ENCODE measurements at regions not wholly inside any gene's neighbourhood (a gene's known extent, or its start where the extent isn't known, plus 50 kb on each side); places are given as distances from the start of the nearest gene placed in this dataset.

DNA sequence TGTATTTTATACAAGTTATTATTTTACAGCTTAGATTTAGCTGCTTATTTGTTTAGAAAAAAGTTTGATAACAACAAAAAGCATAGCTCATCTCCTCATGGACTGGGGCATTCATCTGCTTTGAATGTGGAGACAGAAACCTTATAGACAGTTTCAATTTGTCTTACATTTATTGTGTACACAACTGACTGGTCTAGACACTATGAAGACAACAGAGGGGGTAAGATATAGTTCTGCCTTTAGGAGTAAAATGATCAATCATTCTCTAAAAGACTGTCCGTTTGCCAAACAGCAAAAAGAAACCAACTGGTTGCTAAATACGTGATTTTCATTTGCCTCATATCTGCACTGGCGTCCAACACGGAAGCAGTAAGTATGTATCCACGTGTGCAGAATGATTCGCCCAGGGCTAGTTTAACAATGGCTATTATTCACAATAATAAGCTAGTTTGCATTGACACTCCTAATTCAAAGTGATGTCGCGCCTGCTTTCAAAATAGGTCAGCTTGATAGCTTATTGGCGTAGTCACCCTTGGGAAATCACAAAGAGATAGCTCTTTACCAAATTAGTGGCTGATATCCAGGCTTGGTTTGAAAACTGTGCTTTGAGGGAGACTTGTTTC, 153.6 kb downstream of the BMP2 start:
- no peak overlapping the region for H3K9ac ChIP-seq (ENCODE audit: insufficient read depth in 1 of 2, low read length in 2 of 2)
- peaks cover 0 to 16% (median 1%) of the 10 kb centered on the region in 5 donors for H3K4me1 ChIP-seq (ENCODE audit: control insufficient read depth in 5 of 5, insufficient read depth in 5 of 5, low read length in 5 of 5)
- H3K27me3 ChIP-seq (ENCODE audit: control insufficient read depth in 3 of 3, insufficient read depth in 3 of 3, low read length in 2 of 3) = no peaks in the 10 kb centered on the region
- H3K4me3 ChIP-seq = no peak overlapping the region
- H3K27ac ChIP-seq (ENCODE audit: low read depth in 1 of 2, low read length in 1 of 2) = no peak overlapping the region
- 79 to 87% methylated on average over 9 of the region's 9 CpGs for WGBS, 2 donors
- DNase-seq (peak in 2 of 3 donors; percentile 40 to 44), ATAC-seq (ENCODE audit: insufficient read depth, low FRiP score) (no peak)
- H3K9me3 ChIP-seq (ENCODE audit: control insufficient read depth in 4 of 4, insufficient read depth in 3 of 4, low read length in 3 of 4) = no peaks in the 10 kb centered on the region
- H3K36me3 ChIP-seq (ENCODE audit: control insufficient read depth in 4 of 4, insufficient read depth in 4 of 4, low read length in 4 of 4) = no peaks in the 10 kb centered on the region
- TF ChIP-seq, protein P1, sequence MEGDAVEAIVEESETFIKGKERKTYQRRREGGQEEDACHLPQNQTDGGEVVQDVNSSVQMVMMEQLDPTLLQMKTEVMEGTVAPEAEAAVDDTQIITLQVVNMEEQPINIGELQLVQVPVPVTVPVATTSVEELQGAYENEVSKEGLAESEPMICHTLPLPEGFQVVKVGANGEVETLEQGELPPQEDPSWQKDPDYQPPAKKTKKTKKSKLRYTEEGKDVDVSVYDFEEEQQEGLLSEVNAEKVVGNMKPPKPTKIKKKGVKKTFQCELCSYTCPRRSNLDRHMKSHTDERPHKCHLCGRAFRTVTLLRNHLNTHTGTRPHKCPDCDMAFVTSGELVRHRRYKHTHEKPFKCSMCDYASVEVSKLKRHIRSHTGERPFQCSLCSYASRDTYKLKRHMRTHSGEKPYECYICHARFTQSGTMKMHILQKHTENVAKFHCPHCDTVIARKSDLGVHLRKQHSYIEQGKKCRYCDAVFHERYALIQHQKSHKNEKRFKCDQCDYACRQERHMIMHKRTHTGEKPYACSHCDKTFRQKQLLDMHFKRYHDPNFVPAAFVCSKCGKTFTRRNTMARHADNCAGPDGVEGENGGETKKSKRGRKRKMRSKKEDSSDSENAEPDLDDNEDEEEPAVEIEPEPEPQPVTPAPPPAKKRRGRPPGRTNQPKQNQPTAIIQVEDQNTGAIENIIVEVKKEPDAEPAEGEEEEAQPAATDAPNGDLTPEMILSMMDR (IDR thresholded peaks at IDR 0.05; ENCODE audit: control extremely low read depth, extremely low read depth) = no peak

DNA sequence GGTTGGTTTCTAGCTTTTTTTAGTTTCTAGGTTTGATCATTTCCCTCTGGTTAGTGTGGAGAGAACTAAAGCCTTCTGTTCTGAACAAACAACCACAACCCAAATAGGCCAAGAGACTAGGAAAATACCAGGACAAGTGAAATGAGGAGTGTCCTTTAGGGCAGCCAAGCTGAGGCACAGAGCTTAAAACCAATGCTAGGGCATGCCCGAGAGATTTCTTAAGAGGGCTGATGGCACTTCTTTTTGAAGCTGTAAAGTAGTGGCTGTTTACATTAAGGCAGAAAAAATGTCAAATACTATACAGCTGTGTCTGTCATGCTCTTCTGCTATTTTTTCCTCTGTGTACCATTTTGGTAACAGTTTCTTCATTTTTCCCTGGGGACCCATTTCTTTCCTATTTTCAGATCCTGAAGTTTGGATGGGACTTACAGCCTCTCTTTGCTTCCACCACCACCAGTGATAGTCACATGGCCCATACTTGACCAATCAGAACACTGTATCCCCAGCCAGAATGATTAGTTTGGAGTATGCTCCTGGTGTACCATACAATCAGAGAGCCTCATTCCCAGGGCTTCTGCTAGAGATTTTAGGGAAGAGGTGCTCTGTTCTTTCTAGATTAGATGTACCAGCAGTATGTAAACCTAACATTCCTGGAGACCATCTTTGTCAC, 154.4 kb downstream of the BMP2 start:
- 71 to 87% methylated on average over 1 of the region's 1 CpG for WGBS, 2 donors
- Histone ChIP-seq H3K27ac (ENCODE audit: low read depth in 1 of 2, low read length in 1 of 2) (no peak overlapping the region), H3K36me3 (ENCODE audit: control insufficient read depth in 4 of 4, insufficient read depth in 4 of 4, low read length in 4 of 4) (no peaks in the 10 kb centered on the region), H3K4me3 (no peak overlapping the region), H3K4me1 (ENCODE audit: control insufficient read depth in 5 of 5, insufficient read depth in 5 of 5, low read length in 5 of 5) (peaks cover 0 to 16% (median 1%) of the 10 kb centered on the region in 5 donors), H3K27me3 (ENCODE audit: control insufficient read depth in 3 of 3, insufficient read depth in 3 of 3, low read length in 2 of 3) (no peaks in the 10 kb centered on the region), H3K9ac (ENCODE audit: insufficient read depth in 1 of 2, low read length in 2 of 2) (no peak overlapping the region), H3K9me3 (ENCODE audit: control insufficient read depth in 4 of 4, insufficient read depth in 3 of 4, low read length in 3 of 4) (no peaks in the 10 kb centered on the region)
- no peak for ATAC-seq (ENCODE audit: insufficient read depth, low FRiP score)
- peak in 2 of 3 donors; percentile 5 to 13 for DNase-seq
- TF ChIP-seq, protein P1 (IDR thresholded peaks at IDR 0.05; ENCODE audit: control extremely low read depth, extremely low read depth) = no peak

DNA sequence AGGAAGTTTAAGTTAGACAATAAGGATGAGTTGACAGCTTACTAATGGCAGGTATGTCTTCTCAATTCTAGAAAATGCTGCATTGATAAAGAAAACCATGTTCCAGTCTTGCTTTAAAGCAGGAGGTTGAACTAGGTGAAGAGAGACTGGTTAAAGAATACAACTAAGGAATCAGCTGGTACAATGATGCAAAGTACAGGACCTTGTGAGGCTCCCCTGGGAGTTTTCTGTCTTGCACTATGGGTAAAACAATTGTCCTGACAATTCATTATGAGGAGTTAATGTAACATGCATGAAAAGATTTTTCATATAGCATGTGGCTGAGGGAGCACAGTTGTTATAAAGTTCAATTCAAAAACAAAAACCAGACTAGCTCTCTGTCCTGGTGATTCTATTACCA, 157.2 kb downstream of the BMP2 start:
- Histone ChIP-seq H3K4me3 (no peak overlapping the region), H3K9ac (ENCODE audit: insufficient read depth in 1 of 2, low read length in 2 of 2) (no peak overlapping the region), H3K4me1 (ENCODE audit: control insufficient read depth in 5 of 5, insufficient read depth in 5 of 5, low read length in 5 of 5) (peaks cover 0 to 16% (median 1%) of the 10 kb centered on the region in 5 donors), H3K9me3 (ENCODE audit: control insufficient read depth in 4 of 4, insufficient read depth in 3 of 4, low read length in 3 of 4) (no peaks in the 10 kb centered on the region), H3K27me3 (ENCODE audit: control insufficient read depth in 3 of 3, insufficient read depth in 3 of 3, low read length in 2 of 3) (no peaks in the 10 kb centered on the region), H3K36me3 (ENCODE audit: control insufficient read depth in 4 of 4, insufficient read depth in 4 of 4, low read length in 4 of 4) (no peaks in the 10 kb centered on the region), H3K27ac (ENCODE audit: low read depth in 1 of 2, low read length in 1 of 2) (no peak overlapping the region)
- TF ChIP-seq, protein P1 (IDR thresholded peaks at IDR 0.05; ENCODE audit: control extremely low read depth, extremely low read depth) = no peak
- DNase-seq (no peak), ATAC-seq (ENCODE audit: insufficient read depth, low FRiP score) (no peak)

Measured in lung (tissue), 11 donors.